ENCODE measurements at regions not wholly inside any gene's neighbourhood (a gene's known extent, or its start where the extent isn't known, plus 50 kb on each side); places are given as distances from the start of the nearest gene placed in this dataset.

GRCh38 chr12:24496755-24497154, 452.1 kb downstream of the BCAT1 start:
- intact Hi-C loops (cut with micrococcal nuclease) = no loop called here
- no peak for ATAC-seq
- no peak for DNase-seq

- no peak for ATAC-seq
- no peak for DNase-seq
- intact Hi-C loops (cut with micrococcal nuclease) = no loop called here
Observed at GRCh38 chr12:24494401-24494800, 454.5 kb downstream of the BCAT1 start.

GRCh38 chr12:24491968-24492367, 456.9 kb downstream of the BCAT1 start:
- intact Hi-C loops (cut with micrococcal nuclease) = no loop called here
- ATAC-seq (no peak), DNase-seq (no peak)

- DNase-seq = no peak
- ATAC-seq = no peak
- intact Hi-C loops (cut with micrococcal nuclease) = no loop called here
Observed at GRCh38 chr12:24489939-24490338, 459.0 kb downstream of the BCAT1 start.

- ATAC-seq (peak; percentile 63), DNase-seq (no peak)
- intact Hi-C loops (cut with micrococcal nuclease) = no loop called here
Observed at GRCh38 chr12:24488906-24489619, 459.8 kb downstream of the BCAT1 start.

GRCh38 chr12:24488091-24488596, 460.8 kb downstream of the BCAT1 start:
- DNase-seq (no peak), ATAC-seq (no peak)
- intact Hi-C loops (cut with micrococcal nuclease) = no loop called here

GRCh38 chr12:24487606-24488005, 461.3 kb downstream of the BCAT1 start:
- ATAC-seq = no peak
- intact Hi-C loops (cut with micrococcal nuclease) = no loop called here
- DNase-seq = no peak

GRCh38 chr12:24483732-24484131, 465.2 kb downstream of the BCAT1 start:
- intact Hi-C loops (cut with micrococcal nuclease) = no loop called here
- no peak for ATAC-seq
- DNase-seq = no peak

- ATAC-seq (no peak), DNase-seq (no peak)
- intact Hi-C loops (cut with micrococcal nuclease) = no loop called here
Observed at GRCh38 chr12:24482882-24483604, 465.9 kb downstream of the BCAT1 start.

- DNase-seq (no peak), ATAC-seq (no peak)
- intact Hi-C loops (cut with micrococcal nuclease) = no loop called here
Observed at GRCh38 chr12:24482044-24482443, 466.9 kb downstream of the BCAT1 start.

- intact Hi-C loops (cut with micrococcal nuclease) = no loop called here
- ATAC-seq (no peak), DNase-seq (no peak)
Observed at GRCh38 chr12:24480766-24481449, 468.0 kb downstream of the BCAT1 start.

GRCh38 chr12:24479131-24479530, 469.8 kb downstream of the BCAT1 start:
- ATAC-seq (no peak), DNase-seq (no peak)
- intact Hi-C loops (cut with micrococcal nuclease) = no loop called here

GRCh38 chr12:24478254-24478653, 470.6 kb downstream of the BCAT1 start:
- no peak for DNase-seq
- no peak for ATAC-seq
- intact Hi-C loops (cut with micrococcal nuclease) = no loop called here

GRCh38 chr12:24476310-24476709, 472.6 kb downstream of the BCAT1 start:
- no peak for ATAC-seq
- intact Hi-C loops (cut with micrococcal nuclease) = no loop called here
- no peak for DNase-seq

- intact Hi-C loops (cut with micrococcal nuclease) = no loop called here
- no peak for DNase-seq
- ATAC-seq = no peak
Observed at GRCh38 chr12:24475337-24475736, 473.6 kb downstream of the BCAT1 start.

- no peak for ATAC-seq
- no peak for DNase-seq
- intact Hi-C loops (cut with micrococcal nuclease) = no loop called here
Observed at GRCh38 chr12:24473097-24473496, 475.8 kb downstream of the BCAT1 start.

GRCh38 chr12:24470050-24470449, 478.9 kb downstream of the BCAT1 start:
- DNase-seq (no peak), ATAC-seq (no peak)
- intact Hi-C loops (cut with micrococcal nuclease) = no loop called here

- DNase-seq = no peak
- intact Hi-C loops (cut with micrococcal nuclease) = no loop called here
- ATAC-seq = no peak
Observed at GRCh38 chr12:24469089-24469488, 479.8 kb downstream of the BCAT1 start.

GRCh38 chr12:24467226-24467625, 481.7 kb downstream of the BCAT1 start:
- no peak for ATAC-seq
- no peak for DNase-seq

GRCh38 chr12:24463375-24463774, 485.5 kb downstream of the BCAT1 start:
- intact Hi-C loops (cut with micrococcal nuclease) = no loop called here
- no peak for ATAC-seq
- DNase-seq = no peak

More at GRCh38 chr12:24467226-24467625, 481.7 kb downstream of the BCAT1 start:
- intact Hi-C loops (cut with micrococcal nuclease) = no loop called here

Measured in left ventricle myocardium superior (tissue), 1 donor.